ENCODE measurements at regions not wholly inside any gene's neighbourhood (a gene's known extent, or its start where the extent isn't known, plus 50 kb on each side); places are given as distances from the start of the nearest gene placed in this dataset.

DNA sequence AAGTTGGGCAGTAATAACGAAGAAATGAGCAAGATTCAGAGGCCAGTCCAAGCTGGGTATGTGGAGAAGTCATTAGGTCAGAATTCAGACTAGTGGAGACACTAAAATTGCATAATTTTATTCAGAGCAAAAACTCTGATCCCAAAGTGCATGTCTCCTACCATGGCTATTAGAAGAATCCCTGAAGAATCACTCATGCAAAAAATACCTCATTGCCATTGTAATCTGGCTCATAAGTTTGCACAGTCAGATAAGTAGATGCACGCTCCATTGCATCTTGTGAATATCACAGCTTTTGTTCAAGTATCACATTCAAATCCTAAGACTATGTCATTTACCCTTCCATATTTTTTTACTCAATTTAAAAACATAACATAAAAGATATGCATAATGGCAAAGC lies 692.2 kb upstream of the KLHL29 start:
- TF ChIP-seq, protein P1, sequence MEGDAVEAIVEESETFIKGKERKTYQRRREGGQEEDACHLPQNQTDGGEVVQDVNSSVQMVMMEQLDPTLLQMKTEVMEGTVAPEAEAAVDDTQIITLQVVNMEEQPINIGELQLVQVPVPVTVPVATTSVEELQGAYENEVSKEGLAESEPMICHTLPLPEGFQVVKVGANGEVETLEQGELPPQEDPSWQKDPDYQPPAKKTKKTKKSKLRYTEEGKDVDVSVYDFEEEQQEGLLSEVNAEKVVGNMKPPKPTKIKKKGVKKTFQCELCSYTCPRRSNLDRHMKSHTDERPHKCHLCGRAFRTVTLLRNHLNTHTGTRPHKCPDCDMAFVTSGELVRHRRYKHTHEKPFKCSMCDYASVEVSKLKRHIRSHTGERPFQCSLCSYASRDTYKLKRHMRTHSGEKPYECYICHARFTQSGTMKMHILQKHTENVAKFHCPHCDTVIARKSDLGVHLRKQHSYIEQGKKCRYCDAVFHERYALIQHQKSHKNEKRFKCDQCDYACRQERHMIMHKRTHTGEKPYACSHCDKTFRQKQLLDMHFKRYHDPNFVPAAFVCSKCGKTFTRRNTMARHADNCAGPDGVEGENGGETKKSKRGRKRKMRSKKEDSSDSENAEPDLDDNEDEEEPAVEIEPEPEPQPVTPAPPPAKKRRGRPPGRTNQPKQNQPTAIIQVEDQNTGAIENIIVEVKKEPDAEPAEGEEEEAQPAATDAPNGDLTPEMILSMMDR (IDR thresholded peaks at IDR 0.05), result no peak
- no peak for TF ChIP-seq POLR2A (IDR thresholded peaks at IDR 0.05)

Data from testis (tissue), 2 donors.